CD14-positive monocyte (primary cell): ENCODE measurements at regions not wholly inside any gene's neighbourhood (a gene's known extent, or its start where the extent isn't known, plus 50 kb on each side); places are given as distances from the start of the nearest gene placed in this dataset.

Experiments used
- DNase-seq, 3 donors: peaks; one replicate each; pipeline ENCODE4 v3.0.0-alpha.2; 2011 to 2022
- H2AFZ ChIP-seq: 2 replicates; pipeline ENCODE4 v1.6.0; 2012; ENCODE audit warnings: mild to moderate bottlenecking, low read depth, low read length, inconsistent platforms; ENCODE audit not compliant: insufficient read depth, poor library complexity, severe bottlenecking
- H3K27ac ChIP-seq, 2 donors: 1 replicate in 1 of 2; 2 replicates in 1 of 2; pipeline ENCODE4 v1.5.1; 2012 to 2013; ENCODE audit warnings: low read length in 2 of 2, control low read depth in 1 of 2, inconsistent platforms in 1 of 2, low read depth in 1 of 2, mild to moderate bottlenecking in 1 of 2
- H3K27me3 ChIP-seq, 2 donors: one replicate each; pipeline versions ENCODE4 v1.6.0 to v1.6.1; 2011 to 2013; ENCODE audit warnings: low read length in 2 of 2; ENCODE audit not compliant: control insufficient read depth in 2 of 2, insufficient read depth in 2 of 2
- H3K36me3 ChIP-seq, 2 donors: replicated peaks in 1 of 2; 1 replicate in 1 of 2; 2 replicates in 1 of 2; pipeline versions ENCODE4 v1.5.1 to v1.6.1; 2012 to 2013; ENCODE audit warnings: low read length in 2 of 2, control low read depth in 1 of 2, inconsistent platforms in 1 of 2, mild to moderate bottlenecking in 1 of 2; ENCODE audit not compliant: insufficient read depth in 2 of 2, control insufficient read depth in 1 of 2
- H3K4me1 ChIP-seq, 2 donors: 1 replicate in 1 of 2; 2 replicates in 1 of 2; pipeline versions ENCODE4 v1.5.1 to v1.6.1; 2012 to 2013; ENCODE audit warnings: low read length in 2 of 2, control low read depth in 1 of 2, inconsistent platforms in 1 of 2, mild to moderate bottlenecking in 1 of 2, moderate library complexity in 1 of 2; ENCODE audit not compliant: insufficient read depth in 2 of 2, control insufficient read depth in 1 of 2
- H3K4me2 ChIP-seq: replicated peaks from 2 replicates; pipeline ENCODE3; 2012; ENCODE audit warnings: low read length, moderate library complexity, mild to moderate bottlenecking; ENCODE audit not compliant: poor library complexity, severe bottlenecking; ENCODE audit errors: extremely low read depth
- H3K4me3 ChIP-seq, 3 experiments: fragments of 200-600 bp in 1 of 3; sonication (generic) in 1 of 3; replicated peaks in 1 of 3; 1 replicate in 2 of 3; 2 replicates in 1 of 3; pipeline ENCODE4 v1.5.1; 2011 to 2013; ENCODE audit warnings: low read length in 3 of 3, mild to moderate bottlenecking in 3 of 3, control low read depth in 2 of 3, low read depth in 2 of 3, inconsistent platforms in 1 of 3, moderate library complexity in 1 of 3
- H3K79me2 ChIP-seq: 2 replicates; pipeline ENCODE4 v1.6.0; 2012; ENCODE audit warnings: mild to moderate bottlenecking, control low read depth, inconsistent platforms, low read length, moderate library complexity; ENCODE audit not compliant: insufficient read depth
- H3K9ac ChIP-seq: 2 replicates; pipeline ENCODE4 v1.6.0; 2017; ENCODE audit warnings: low read length, mild to moderate bottlenecking; ENCODE audit not compliant: insufficient read depth, poor library complexity, severe bottlenecking
- H3K9me3 ChIP-seq, 2 donors: replicated peaks in 1 of 2; 1 replicate in 1 of 2; 2 replicates in 1 of 2; pipeline versions ENCODE4 v1.5.1 to v1.6.1; 2012 to 2013; ENCODE audit warnings: low read length in 2 of 2, control low read depth in 1 of 2; ENCODE audit not compliant: control insufficient read depth in 1 of 2, insufficient read depth in 1 of 2
- H4K20me1 ChIP-seq: 2 replicates; pipeline ENCODE4 v1.6.0; 2012; ENCODE audit warnings: mild to moderate bottlenecking, low read length, control low read depth, moderate library complexity; ENCODE audit not compliant: insufficient read depth
- H3K27ac Mint-ChIP-seq, 7 donors: one replicate each; pipeline ENCODE4 v1.8.0; 2020; ENCODE audit warnings: mild to moderate bottlenecking in 7 of 7, mixed read lengths in 7 of 7, moderate library complexity in 6 of 7, inconsistent platforms in 2 of 7
- H3K27me3 Mint-ChIP-seq, 3 donors: one replicate each; pipeline ENCODE4 v1.8.0; 2021 to 2022; ENCODE audit warnings: low read depth in 3 of 3, mild to moderate bottlenecking in 3 of 3, mixed read lengths in 3 of 3, moderate library complexity in 3 of 3, inconsistent platforms in 1 of 3
- H3K36me3 Mint-ChIP-seq, 2 donors: one replicate each; pipeline ENCODE4 v1.8.0; 2020; ENCODE audit warnings: mixed read lengths in 2 of 2, inconsistent platforms in 1 of 2, mild to moderate bottlenecking in 1 of 2
- H3K4me1 Mint-ChIP-seq: one replicate; pipeline ENCODE4 v1.8.0; 2020; ENCODE audit warnings: mild to moderate bottlenecking, mixed read lengths
- H3K4me3 Mint-ChIP-seq, 2 donors: one replicate each; pipeline ENCODE4 v1.8.0; 2020; ENCODE audit warnings: mild to moderate bottlenecking in 2 of 2, mixed read lengths in 2 of 2, moderate library complexity in 1 of 2
- H3K9me3 Mint-ChIP-seq, 7 donors: one replicate each; pipeline ENCODE4 v1.8.0; 2020 to 2022; ENCODE audit warnings: mixed read lengths in 7 of 7, mild to moderate bottlenecking in 6 of 7, moderate library complexity in 6 of 7, inconsistent platforms in 2 of 7
- CTCF ChIP-seq: fragments of 200-600 bp; IDR thresholded peaks from one replicate; pipeline ENCODE4 v1.8.0; 2022; ENCODE audit warnings: antibody characterized with exemption, mild to moderate bottlenecking
- WGBS: methylation state at CpG from one replicate; pipeline ENCODE4 v1.1.5; 2013; ENCODE audit warnings: missing lambda C conversion rate; ENCODE audit not compliant: insufficient coverage; 5-methylcytosine and 5-hydroxymethylcytosine counted together
- intact Hi-C, 2 donors: fragments of 100-400 bp; cut with micrococcal nuclease; formaldehyde crosslinking; loops; one replicate each; pipeline versions ENCODE4 v1.15.0 to v1.15.1; 2023

DNA sequence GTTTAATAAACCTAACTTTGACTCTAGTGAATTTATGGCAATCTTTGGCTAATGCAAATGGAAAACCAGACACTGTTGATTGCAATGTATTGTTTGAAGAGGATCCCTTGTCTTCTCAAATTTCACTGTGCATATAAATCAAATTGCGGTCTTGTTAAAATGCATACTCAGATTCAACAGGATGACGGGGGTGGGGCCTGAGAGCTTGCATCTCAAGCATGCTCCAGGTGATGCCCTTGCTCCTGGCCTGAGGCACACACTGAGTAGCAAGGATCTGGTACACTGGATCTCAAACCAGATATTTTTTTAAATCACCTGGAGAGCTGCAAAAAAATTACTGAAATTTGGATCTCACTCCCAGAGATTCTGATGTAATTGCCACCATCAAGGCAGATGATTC is 463.7 kb downstream of the DNAH5 start:
- Histone ChIP-seq H3K9ac (no peak overlapping the region), H3K36me3 (no peaks in the 10 kb centered on the region), H3K9me3 (no peaks in the 10 kb centered on the region), H3K4me2 (no peak overlapping the region), H4K20me1 (no peaks in the 10 kb centered on the region), H2AFZ (no peak overlapping the region), H3K4me3 (no peak overlapping the region), H3K4me1 (no peaks in the 10 kb centered on the region), H3K27ac (no peak overlapping the region), H3K27me3 (peaks cover 0 to 3% of the 10 kb centered on the region in 2 donors), H3K79me2 (no peaks in the 10 kb centered on the region)
- no peak for TF ChIP-seq CTCF
- WGBS: 67% methylated on average over 1 of the region's 2 CpGs
- H3K27me3 Mint-ChIP-seq: peaks cover 0 to 3% (median 0%) of the 10 kb centered on the region in 3 donors
- DNase-seq: no peak
- H3K36me3 Mint-ChIP-seq: no peaks in the 10 kb centered on the region
- no peaks in the 10 kb centered on the region for H3K4me1 Mint-ChIP-seq
- intact Hi-C loops: no loop called here
- H3K4me3 Mint-ChIP-seq: no peak overlapping the region
- H3K27ac Mint-ChIP-seq: no peak overlapping the region
- peaks cover 0 to 1% (median 0%) of the 10 kb centered on the region in 7 donors for H3K9me3 Mint-ChIP-seq

DNA sequence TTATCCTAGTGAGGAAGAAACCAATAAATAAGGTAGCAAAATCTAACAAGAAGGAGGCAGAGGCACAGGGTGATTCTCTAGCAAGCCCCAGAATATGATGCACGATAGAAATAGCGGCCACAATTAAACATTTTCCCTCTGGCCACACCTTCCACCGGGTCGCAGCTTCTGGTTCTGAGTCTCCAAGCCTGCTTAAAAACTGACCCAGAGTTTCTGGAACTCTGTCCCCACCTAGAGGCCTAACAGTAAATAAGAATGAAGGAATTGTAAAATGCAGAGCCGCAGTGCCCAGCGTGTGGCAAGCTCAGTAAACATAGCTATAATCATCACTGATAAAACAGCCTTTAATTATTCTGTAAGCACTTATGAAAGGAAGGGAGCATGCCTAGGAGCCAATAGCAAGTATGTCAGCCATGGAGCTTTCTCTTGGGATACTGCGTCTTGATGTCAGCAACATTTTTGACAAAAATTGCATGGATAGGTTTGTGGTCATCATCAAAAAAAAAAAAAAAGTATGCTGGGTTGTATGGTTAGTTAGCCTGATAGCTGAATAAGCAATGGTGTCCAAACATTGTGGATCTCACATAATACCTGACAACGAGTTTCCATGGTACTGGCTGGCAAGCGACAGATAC is 465.5 kb downstream of the DNAH5 start:
- no peaks in the 10 kb centered on the region for H3K36me3 Mint-ChIP-seq
- no peaks in the 10 kb centered on the region for H3K4me1 Mint-ChIP-seq
- Histone ChIP-seq H3K9ac (no peak overlapping the region), H3K9me3 (peaks cover 0 to 8% of the 10 kb centered on the region in 2 donors), H2AFZ (no peak overlapping the region), H3K79me2 (no peaks in the 10 kb centered on the region), H3K27ac (no peak overlapping the region), H3K4me3 (no peak overlapping the region), H3K4me2 (no peak overlapping the region), H3K36me3 (no peaks in the 10 kb centered on the region), H3K4me1 (no peaks in the 10 kb centered on the region), H4K20me1 (no peaks in the 10 kb centered on the region), H3K27me3 (peaks cover 0 to 3% of the 10 kb centered on the region in 2 donors)
- intact Hi-C loops: no loop called here
- peaks cover 0 to 3% (median 0%) of the 10 kb centered on the region in 3 donors for H3K27me3 Mint-ChIP-seq
- peak overlapping the region in 1 of 7 donors; percentile 16 for H3K27ac Mint-ChIP-seq
- H3K9me3 Mint-ChIP-seq: peaks cover 0 to 14% (median 6%) of the 10 kb centered on the region in 7 donors
- no peak for TF ChIP-seq CTCF
- H3K4me3 Mint-ChIP-seq: no peak overlapping the region
- DNase-seq: no peak
- WGBS: 50% methylated on average over 4 of the region's 9 CpGs
